ENCODE measurements at regions not wholly inside any gene's neighbourhood (a gene's known extent, or its start where the extent isn't known, plus 50 kb on each side); places are given as distances from the start of the nearest gene placed in this dataset.
"Not testable (repeated sequence)": the region's sequence is repeated elsewhere in the genome, so short reads cannot be mapped to it uniquely, and the experiment has no call there.

DNA sequence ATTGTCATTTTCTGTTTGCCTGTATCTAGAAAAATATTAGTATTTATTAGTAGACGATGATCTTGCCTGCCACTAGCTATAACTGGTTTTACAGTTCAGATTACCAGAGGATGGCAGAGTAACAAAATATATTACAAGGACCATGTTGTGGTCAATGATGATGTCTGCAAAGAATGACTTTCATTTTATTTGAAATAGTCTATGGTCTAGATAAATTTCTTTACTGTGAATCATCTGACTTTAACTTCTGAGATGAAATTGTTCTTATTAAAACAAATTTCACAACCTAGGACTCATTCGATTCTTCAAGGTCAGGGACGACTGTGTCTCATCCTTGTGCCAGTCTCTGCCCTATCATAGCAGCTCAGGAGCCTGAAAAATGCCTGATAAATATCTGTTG, 637.8 kb upstream of the KLF12 start:
- DNase-seq: no peak

- no peak for DNase-seq
Measured at GRCh38 chr13:74770361-74770760, 636.2 kb upstream of the KLF12 start.

- no peak for DNase-seq
Measured at GRCh38 chr13:74769333-74769732, 635.1 kb upstream of the KLF12 start.

GRCh38 chr13:74768521-74769085, 634.4 kb upstream of the KLF12 start:
- no peak for DNase-seq

- no peak for DNase-seq
Measured at GRCh38 chr13:74767050-74767449, 632.8 kb upstream of the KLF12 start.

DNA sequence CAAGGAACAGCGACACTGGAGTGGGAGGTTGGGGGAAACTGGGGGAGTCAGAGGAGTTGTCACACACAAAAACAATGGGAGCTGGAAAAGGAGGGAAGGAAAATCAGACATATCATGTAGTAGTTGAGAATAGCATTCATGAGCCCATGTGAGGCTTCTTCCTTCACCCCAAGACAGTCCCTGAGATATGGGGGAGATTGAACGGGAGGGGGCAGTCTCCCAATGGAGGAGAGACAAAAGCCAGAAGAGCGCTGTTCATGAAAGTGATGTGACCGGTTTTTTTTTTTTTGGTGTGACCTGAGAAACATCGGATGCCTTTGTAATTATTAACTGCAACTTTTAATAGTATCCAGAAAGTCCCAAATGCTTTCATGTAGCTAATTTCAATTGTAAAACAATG, 631.8 kb upstream of the KLF12 start:
- no peak for DNase-seq

GRCh38 chr13:74761801-74762757, 627.9 kb upstream of the KLF12 start:
- no peak for DNase-seq

- no peak for DNase-seq
Measured at GRCh38 chr13:74758188-74758587, 624.0 kb upstream of the KLF12 start.

- no peak for DNase-seq
Measured at GRCh38 chr13:74755065-74755464, 620.9 kb upstream of the KLF12 start.

- no peak for DNase-seq
Measured at GRCh38 chr13:74751739-74752138, 617.5 kb upstream of the KLF12 start.

GRCh38 chr13:74747186-74747955, 613.2 kb upstream of the KLF12 start:
- DNase-seq: no peak

DNA sequence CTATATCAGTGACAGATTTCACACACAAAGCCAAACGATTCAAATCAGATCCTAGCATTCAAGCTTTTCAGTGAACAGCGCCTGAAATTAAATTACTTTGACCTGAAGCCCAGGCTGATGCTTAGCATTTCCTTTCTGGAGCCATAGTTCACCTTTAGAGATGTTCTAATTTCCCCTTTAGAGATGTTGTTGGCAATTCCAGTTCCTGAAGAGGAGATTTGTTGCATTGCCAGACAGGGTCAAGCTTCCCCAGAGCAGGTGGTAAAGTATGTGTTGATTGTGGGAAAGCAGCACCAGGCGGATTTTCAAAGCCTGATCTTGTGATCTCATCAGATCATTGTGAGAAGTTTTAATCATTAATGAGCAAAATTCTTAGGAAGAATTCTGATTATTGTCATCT, 609.8 kb upstream of the KLF12 start:
- no peak for DNase-seq

- DNase-seq: no peak
Measured at GRCh38 chr13:74741732-74742131, 607.5 kb upstream of the KLF12 start.

- no peak for DNase-seq
Measured at GRCh38 chr13:74732736-74733385, 598.7 kb upstream of the KLF12 start.

DNA sequence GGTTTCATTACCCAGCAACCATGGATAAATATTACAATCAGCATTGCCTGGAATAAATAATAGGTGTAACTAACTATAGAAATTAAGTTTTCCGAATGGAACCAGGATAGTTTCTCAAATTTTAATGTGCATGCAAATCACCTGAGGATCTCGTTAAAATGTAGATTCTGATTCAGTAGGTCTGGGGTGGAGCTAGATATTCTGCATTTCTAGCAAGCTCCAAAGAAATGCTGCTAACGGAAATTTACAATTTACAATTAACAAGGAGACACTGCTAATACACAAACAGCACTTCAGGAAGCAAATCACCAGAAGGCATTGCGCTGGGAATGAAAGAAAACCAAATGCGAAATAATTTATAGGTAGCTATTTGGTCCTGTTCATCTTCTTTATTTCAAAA, 597.5 kb upstream of the KLF12 start:
- DNase-seq: no peak

GRCh38 chr13:74730556-74731331, 596.5 kb upstream of the KLF12 start:
- DNase-seq: no peak

GRCh38 chr13:74726206-74726605, 592.0 kb upstream of the KLF12 start:
- DNase-seq: no peak

- not testable (repeated sequence) for DNase-seq
Measured at GRCh38 chr13:74718232-74718842, 584.1 kb upstream of the KLF12 start.

- DNase-seq: no peak
Measured at GRCh38 chr13:74715718-74716117, 581.5 kb upstream of the KLF12 start.

DNA sequence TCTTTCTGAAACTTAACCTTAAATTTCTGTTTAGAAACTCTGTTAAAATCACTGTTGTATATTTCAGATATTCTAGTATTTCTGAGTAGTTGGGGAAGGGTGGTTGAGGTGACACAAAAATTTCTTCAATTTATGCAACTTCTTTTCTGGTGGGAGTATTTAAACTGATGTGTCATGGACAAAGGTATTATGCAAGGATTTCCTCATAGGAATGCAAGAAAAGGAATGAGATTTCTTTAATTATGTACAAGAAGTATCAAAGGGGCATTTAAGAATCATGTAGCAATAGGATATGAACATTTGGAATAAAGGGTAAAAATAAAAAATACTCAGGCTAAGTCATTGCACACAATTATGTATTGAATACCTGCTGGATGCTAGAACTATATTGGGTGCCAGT, 575.8 kb upstream of the KLF12 start:
- no peak for DNase-seq

DNA sequence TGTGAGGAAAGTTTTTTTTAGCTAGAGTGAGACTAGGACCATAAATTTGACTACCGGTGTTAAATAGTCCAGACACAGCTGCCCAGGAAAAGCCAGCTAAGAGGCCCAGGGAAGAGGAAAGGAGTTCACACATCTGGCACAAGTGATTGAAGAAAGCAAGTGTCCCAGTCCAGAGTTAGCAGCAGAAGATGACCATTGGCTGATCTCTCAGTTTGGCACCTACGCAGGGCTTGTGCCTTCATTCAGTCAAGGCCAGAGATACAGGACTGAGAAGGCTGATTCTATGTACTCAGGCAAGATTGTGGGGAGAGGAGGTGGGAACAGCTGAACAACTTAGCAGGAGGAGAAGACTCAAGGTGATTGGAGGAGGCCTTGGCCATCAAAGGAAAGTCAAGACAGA, 575.0 kb upstream of the KLF12 start:
- DNase-seq: no peak

- DNase-seq: no peak
Measured at GRCh38 chr13:74708629-74709028, 574.4 kb upstream of the KLF12 start.
